NAMALWA (cell line): ENCODE measurements at regions not wholly inside any gene's neighbourhood (a gene's known extent, or its start where the extent isn't known, plus 50 kb on each side); places are given as distances from the start of the nearest gene placed in this dataset.

Experiments
- DNase-seq: peaks from one replicate; pipeline ENCODE4 v3.0.0-alpha.2; 2015; ENCODE audit warnings: low spot score

DNA sequence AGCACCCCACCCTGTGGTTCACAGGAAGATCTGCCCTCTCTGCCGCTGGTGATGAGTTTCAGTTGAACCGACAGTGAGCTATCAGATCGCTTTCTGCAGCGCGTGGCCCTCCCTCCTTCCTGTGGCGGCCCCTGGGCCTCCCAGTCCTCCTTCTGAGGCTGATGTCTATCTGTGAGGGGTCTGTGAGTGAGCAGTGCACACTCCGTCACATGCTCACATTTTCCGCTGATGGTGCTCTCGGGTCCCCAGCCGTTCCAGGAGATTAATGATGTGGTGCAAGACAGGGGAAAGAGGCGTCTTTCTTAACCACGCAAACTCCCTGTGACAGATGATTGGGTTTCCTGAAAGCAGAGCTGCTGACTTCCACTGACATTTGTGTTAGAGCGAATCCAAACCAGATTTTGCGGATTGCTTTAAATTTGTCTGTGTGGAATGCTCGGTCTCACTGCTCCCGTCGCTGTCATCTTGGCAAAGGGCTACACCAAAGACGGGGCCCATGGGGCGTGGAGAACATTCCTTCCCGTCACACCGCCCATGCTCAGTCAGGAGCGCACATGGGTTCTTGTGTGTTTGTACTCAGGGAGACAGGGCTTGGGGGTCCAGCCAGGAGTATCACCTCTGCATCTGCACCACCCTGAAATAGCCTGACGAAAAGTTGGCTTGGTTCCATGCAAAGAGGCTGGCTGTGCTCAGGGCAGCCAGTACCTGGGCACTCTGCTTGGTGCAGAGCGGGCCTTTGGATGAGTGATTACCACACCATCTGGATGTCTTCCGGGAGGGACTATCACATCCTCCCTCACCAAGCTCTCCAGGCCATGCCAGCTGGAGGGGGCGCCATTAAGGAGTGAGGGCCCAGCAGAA lies 154.7 kb upstream of the HS6ST1 start:
- no peak for DNase-seq

- DNase-seq: no peak
Observed at GRCh38 chr2:128474036-128474955, 155.6 kb upstream of the HS6ST1 start.

DNA sequence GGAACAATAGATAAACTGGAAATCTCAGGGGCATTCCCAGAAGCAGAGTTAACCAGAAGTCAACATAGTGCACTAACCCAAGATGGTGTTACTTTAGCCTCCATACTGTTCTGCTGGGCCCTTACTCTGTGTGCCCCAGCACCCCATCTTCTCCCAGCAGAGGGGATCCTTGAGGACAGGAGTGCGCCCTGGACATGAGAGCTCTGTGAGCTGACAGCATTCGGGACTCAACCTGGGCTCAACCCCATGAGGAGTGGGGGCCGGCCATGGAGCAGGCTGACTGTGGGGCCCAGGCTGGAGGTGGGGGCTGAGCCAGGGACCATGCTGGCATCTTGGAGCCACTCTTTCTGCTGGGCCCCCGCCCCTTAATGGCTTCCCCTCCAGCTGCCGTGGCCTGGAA lies 156.3 kb upstream of the HS6ST1 start:
- DNase-seq: no peak

DNA sequence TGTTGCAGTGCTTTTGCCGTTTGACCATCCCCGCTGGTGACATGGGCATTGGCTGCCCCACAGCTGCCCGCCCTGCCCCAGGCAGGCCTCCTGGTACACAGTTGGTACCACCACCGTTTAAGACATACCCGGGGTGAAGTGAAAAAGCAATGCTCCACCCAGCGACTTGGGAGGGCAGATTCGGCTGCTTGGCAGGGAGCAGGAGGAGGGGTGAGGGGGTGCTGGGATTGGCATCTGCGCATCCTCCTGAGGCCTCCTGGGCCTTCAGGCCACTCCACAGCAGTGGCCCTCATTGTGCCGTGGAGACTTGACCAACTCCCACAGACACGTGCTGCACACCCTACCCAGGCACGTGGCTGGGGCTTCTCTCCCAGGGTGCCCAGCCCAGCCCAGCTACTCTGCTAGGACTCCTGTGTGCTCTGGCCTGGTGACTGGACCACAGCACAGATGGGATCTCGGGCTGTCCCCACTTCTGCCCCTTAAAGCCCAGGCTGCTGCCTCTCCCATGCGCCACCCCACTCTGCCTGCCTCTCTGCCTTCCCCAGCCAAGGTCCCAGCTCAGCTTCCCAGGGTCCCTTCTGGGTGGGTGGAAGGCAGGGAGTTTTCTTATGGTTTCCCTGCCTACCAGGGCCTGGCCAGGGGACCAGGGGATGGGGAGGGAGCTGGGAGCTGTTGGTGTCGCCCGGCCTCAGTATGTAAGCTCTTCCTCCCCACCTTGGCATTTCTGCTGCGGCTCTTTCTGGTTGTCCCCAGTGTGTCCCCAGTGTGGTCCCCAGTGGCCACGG lies 157.0 kb upstream of the HS6ST1 start:
- DNase-seq: no peak

- DNase-seq: no peak
Observed at GRCh38 chr2:128477026-128477820, 158.6 kb upstream of the HS6ST1 start.

DNA sequence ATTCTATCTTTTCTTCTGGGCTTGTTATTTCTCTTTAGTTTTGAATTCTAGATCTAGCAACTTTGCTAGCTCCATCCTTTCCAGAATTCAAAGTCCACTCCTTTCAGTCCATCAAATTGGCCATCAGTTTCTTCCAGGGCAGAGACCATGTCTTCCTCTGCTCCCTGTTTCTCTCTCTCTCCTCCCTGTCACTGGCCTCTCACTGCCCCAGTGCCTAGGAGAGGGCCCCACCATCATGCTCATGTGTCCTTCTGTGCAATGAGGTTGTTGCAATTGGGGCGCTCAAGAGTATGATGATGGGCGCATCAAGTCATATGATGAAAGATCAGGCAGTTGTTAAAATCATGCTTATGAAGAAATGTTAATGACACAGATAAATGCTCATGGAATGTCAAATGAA lies 159.2 kb upstream of the HS6ST1 start:
- no peak for DNase-seq

DNA sequence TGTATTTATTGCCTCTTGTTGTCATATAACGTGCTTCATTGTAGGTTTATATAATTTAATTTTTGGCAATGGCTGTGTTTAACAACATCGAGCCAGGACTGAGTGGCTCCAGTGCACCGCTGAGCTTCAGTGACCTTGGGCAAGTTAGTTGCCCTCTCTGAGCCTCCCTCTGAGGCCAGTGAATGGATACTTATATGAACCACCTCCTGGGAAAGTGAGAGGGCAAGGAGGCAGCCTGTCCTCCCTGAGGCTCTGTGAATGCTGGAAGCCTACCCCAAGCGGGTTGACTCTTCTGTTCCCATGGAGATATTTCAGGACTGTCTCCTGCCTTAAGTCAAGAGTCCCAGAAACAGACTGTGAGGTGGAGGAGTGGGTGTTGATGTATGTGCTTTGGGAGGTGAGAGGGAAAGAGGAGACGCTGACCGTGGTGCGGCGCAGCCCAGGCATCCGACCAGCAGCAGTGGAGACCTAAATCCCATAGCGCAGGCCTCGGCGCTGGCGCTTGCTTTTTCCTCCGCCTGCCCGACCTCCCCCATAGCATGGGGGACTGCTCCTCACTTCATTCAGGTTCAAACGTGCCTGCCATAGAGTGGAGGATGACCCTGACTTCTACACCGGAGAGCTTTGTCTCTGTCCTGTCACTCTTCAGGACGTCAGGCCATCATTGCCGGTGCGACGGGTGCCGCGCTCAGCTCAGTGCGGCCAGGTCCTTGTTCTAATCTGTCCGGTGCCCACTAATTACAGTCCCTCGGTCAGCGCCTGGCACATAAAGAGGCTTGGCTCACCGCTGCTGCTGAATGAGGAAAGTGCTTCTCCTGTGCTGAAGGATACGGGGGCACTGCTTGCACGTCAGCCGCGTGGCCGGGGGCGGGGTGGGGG lies 167.3 kb upstream of the HS6ST1 start:
- no peak for DNase-seq

DNA sequence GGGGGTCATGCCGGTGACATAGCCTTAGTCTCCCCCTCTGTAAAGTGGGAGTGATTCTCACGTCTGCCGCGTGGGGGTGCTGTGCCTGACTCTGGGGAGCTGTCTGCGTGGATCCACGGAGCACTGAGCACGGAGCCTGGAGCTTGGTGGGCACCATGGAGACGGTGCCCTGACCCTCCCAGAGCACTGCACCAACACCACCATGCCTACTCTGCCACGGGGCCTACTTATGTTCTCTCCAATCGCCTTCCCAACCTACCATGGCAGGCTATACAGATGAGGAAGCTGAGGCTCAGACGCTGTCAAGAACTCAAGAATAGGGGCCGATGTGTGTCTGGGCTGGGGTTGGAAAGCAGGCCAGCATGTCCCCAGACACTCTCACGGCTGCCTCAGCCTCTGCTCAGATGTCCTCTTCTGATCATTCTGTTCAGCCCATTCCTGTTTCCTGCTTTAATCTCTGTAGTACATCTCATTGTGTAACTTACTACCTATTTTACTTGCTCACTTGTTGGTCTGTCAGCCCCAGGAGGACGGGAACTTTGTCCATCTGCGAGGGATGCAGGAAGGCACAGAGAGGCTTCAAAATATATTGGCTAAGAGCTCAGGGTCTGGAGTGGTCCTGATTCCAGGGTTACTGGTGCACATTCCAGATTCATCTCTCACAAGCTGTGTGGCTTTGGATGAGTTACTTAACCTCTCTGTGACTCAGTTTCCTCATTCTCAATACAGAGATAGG lies 168.1 kb upstream of the HS6ST1 start:
- no peak for DNase-seq

DNA sequence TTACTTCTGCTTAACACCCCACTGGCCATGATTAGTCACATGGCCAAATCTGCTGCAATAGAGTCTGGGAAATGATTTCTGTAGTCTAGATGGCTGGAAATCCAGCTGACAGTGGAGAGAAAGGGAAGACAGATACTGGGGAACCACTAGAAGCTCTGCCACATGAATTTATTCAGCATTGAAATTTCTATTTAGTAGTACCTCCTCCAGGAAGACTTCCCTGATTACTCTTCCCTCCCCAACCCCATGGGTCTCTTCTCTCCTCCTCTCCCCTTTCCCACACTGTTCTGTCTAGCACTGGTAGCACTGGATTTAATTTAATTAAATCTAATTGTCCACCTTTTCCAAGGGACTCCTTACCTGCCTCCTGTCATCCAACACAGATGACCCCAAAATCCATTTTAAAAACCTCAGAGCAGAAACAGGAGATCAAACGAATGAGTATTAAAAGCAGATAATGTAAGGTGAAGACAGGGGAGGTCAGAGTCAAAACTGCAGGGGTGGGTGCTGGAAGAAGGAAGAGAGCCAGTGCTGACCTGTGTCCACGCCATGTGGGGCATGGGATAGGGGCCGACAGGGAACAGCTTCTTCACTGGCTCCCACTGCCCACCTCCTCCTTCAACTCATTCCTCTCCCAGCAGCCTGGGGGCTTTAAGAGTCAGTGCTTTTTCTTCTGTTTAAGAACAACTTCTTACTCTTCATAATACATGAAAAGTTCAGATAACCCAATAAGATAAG lies 169.2 kb upstream of the HS6ST1 start:
- no peak for DNase-seq

DNA sequence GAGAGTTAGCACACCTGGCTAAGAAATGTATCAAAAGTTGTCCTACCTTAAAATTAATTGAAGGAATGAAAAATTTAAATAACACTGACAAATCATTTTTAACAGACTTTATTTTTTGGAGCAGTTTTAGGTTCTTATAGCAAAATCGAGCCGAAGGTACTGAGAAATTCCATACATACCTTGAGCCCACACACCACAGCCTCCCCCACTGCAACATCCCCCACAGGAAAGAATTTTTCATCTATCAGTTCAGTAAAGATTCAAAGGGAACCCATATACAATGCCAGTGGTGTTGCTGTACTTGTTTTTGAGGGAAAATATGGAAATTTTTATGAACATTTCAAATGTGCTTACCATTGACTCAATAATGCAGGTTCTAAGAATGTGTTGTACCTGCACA lies 169.8 kb upstream of the HS6ST1 start:
- DNase-seq: no peak

GRCh38 chr2:128489526-128490273 lies 171.0 kb upstream of the HS6ST1 start:
- no peak for DNase-seq

GRCh38 chr2:128490321-128490720 lies 171.7 kb upstream of the HS6ST1 start:
- no peak for DNase-seq

DNA sequence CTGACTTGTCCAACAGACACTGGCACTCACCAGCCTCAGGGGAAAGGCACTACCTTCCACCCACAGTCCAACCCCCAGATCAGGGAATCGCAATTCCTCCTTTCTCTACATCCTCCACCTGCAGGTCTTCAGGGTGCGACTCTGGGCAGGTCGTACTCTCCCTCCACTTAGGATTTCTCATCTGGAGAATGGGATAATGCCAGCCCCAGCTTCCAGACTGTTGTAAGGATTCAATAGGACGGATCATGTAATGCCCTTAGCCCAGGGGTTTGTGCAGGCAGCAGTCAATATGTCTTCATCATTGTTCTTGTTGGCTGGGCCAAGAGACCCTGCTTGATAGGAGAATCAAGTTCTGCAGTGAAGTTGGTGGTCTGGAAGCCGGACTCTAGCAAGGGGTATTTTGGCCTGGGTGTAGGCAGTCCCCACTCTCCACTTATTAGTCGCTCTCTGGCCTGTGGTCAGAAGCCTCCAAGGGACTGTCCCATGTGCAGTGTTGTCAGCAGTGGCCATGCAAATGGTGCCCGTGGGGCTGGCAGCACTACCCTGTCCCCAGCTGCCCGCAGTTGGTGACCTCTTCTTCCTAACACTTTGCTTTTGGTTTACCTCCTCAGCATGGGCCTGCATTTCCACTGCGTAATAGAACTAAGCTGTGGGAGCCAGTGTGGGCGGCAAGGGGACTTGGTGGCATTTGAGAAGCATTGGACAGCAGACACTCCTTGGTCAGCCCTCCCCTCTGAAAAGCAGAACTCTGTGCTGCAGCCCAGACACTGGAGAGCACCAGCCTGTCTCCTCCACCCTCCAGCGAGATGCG lies 172.4 kb upstream of the HS6ST1 start:
- no peak for DNase-seq

DNA sequence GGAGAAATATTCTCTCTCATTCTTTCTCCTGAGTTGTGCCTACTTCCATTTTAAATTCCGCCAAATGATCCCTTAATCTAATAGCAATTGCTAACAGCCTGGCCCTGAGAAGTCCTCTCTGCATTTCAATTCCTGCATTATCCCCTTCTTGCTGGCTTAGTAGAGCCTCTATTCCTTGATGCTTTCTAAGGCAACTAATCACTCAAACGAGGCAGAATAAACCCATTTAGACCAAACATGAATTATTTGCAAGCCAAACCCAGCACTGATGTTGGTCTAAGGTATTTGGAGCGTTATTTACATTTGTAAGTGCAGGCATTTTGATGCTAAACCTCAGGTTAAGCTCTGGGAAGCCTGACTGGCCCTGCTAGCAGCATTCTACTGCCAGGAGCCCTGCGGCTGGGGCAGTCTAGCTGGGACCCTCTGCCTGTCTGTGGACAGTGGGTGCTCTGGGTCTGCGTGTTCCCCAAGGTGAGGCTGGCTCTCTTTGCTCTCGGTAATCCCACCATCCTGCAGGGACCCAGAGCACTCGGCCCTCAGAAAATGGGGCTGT lies 173.1 kb upstream of the HS6ST1 start:
- no peak for DNase-seq

GRCh38 chr2:128492966-128493811 lies 174.5 kb upstream of the HS6ST1 start:
- no peak for DNase-seq

- no peak for DNase-seq
Observed at GRCh38 chr2:128493880-128494279, 175.2 kb upstream of the HS6ST1 start.
